GM12865 (cell line): ENCODE measurements at regions not wholly inside any gene's neighbourhood (a gene's known extent, or its start where the extent isn't known, plus 50 kb on each side); places are given as distances from the start of the nearest gene placed in this dataset.

ENCODE experiments used
- DNase-seq: peaks from one replicate; pipeline ENCODE4 v3.0.0; 2010; ENCODE audit warnings: low read depth
- H3K4me3 ChIP-seq: 2 replicates; pipeline ENCODE4 v1.5.1; 2011; ENCODE audit warnings: mild to moderate bottlenecking, low read depth, low read length, control low read depth
- TF ChIP-seq, protein P1 (sequence below): IDR thresholded peaks from 2 replicates; pipeline ENCODE4 v1.5.1; 2011; ENCODE audit warnings: low read length, control low read depth, low read depth, inconsistent platforms; ENCODE audit not compliant: insufficient read depth; ENCODE audit errors: missing control alignments

- TF ChIP-seq, protein P1, sequence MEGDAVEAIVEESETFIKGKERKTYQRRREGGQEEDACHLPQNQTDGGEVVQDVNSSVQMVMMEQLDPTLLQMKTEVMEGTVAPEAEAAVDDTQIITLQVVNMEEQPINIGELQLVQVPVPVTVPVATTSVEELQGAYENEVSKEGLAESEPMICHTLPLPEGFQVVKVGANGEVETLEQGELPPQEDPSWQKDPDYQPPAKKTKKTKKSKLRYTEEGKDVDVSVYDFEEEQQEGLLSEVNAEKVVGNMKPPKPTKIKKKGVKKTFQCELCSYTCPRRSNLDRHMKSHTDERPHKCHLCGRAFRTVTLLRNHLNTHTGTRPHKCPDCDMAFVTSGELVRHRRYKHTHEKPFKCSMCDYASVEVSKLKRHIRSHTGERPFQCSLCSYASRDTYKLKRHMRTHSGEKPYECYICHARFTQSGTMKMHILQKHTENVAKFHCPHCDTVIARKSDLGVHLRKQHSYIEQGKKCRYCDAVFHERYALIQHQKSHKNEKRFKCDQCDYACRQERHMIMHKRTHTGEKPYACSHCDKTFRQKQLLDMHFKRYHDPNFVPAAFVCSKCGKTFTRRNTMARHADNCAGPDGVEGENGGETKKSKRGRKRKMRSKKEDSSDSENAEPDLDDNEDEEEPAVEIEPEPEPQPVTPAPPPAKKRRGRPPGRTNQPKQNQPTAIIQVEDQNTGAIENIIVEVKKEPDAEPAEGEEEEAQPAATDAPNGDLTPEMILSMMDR, result no peak
- H3K4me3 ChIP-seq, result no peak overlapping the region
- DNase-seq, result no peak
Observed at GRCh38 chr11:129729823-129730222, 85.8 kb upstream of the TMEM45B start.

DNA sequence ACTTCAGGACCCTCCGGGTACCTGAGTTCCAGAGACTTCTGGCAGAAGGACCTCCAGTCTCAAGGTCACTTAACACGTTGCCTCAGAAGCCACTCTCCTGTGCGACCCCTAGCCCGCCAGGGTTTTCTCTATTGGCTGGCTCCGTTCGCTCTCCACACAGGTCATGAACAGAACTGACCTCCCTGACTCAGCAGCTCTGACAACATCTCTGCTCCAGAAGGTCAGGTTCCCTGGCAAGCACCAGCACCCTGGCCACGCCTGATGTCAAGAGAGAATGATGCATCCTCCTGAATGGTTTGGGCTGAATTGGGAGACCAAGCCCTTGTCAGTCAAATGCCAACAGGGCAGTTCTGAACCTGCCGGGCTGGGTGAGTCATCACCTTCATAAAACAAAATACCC is 84.3 kb upstream of the TMEM45B start:
- DNase-seq, result no peak
- TF ChIP-seq, protein P1, result no peak
- no peak overlapping the region for H3K4me3 ChIP-seq

- no peak for DNase-seq
- H3K4me3 ChIP-seq, result no peak overlapping the region
- TF ChIP-seq, protein P1, result no peak
Observed at GRCh38 chr11:129732941-129733340, 82.7 kb upstream of the TMEM45B start.

DNA sequence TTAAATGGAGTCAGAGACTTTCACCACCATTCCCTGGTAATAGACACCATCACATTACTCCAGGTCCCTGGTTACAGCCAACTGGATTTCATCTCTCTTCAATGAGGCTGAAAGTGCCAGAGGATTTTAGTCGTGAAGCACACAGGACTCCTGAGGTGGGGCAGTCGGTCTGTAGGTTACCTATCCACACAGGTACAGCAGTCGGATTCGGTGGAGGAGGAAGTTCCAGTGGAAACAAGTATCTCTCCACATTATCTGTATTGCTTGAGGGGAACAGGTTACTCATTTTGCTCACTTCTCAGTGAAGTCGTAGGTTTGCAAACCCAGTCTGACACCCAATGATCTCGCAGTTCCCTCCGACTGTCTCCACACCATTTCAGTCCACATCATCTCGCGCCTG is 82.3 kb upstream of the TMEM45B start:
- TF ChIP-seq, protein P1, result no peak
- DNase-seq, result no peak
- H3K4me3 ChIP-seq, result no peak overlapping the region

GRCh38 chr11:129733981-129734380 is 81.7 kb upstream of the TMEM45B start:
- TF ChIP-seq, protein P1, result no peak
- DNase-seq, result no peak
- H3K4me3 ChIP-seq, result no peak overlapping the region

DNA sequence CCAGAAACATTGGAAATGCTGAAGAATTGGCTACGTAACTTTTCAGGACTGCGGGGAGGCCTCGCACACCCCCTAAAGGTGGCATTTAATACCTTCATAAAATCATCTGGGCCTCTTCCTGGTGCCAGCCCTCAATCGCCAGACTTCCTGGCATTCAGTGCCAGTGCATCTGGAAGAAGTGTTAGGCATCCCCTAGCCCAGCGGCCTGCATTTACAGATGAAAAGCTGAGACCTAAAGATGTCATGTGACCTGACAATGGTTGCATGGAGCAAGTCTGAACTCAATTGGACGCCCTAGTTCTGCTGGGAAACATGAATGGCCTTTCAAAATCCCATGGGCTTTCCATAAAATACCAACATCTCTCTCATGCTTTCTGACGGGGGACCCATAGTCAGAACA is 81.0 kb upstream of the TMEM45B start:
- TF ChIP-seq, protein P1, result no peak
- H3K4me3 ChIP-seq, result no peak overlapping the region
- no peak for DNase-seq

DNA sequence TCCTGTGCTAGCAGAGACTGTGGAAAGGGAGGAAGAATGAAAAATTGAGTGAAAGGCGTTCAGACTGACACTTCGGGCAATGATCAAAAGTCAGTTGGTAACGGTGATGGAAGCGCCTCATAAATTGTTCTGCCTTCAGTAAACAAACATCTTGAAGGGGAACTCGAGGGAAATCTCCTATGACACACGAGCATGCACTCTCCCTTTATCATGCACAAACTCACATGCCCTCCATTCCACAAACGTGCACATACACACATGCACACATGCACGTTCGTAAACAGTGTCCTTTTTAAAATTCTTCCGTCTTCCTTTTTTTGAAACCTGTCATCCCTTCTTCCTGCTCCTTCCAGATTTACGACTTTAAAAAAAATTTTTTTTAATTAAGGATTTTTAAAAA is 77.8 kb upstream of the TMEM45B start:
- DNase-seq, result no peak
- H3K4me3 ChIP-seq, result no peak overlapping the region
- TF ChIP-seq, protein P1, result no peak
